ENCODE measurements at regions not wholly inside any gene's neighbourhood (a gene's known extent, or its start where the extent isn't known, plus 50 kb on each side); places are given as distances from the start of the nearest gene placed in this dataset.

DNA sequence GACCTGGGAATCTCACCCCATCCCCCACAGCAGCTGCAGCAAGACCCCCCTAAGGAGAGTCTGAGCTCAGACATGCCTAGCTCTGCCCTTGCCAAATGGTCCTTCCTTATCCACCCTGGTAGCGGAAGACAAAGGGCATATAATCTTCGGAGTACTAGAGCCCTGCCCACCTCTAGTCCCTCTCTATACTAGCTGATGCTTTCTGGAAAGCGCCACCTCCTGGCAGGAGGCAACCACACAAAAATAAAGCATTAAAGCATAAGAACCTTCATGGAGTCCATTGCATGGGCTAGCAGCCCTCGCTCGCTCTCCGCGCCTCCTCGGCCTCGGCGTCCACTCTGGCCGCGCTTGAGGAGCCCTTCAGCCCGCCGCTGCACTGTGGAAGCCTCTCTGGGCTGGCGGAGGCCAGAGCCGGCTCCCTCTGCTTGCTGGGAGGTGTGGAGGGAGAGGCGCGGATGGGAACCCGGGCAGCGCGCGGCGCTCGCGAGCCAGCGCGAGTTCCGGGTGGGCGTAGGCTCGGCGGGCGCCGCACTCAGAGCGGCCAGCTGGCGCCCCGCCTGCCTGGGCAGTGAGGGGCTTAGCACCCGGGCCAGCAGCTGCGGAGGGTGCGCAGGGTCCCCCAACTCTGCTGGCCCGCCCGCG lies 941.2 kb downstream of the SUCLG1 start:
- no peak for TF ChIP-seq EZH2 (IDR thresholded peaks at IDR 0.05; ENCODE audit: insufficient read depth, poor library complexity, severe bottlenecking)
- no peak for TF ChIP-seq EZH2phosphoT487 (IDR thresholded peaks at IDR 0.05; ENCODE audit: insufficient read depth, low read depth)

Data from GM23248 (cell line).